Hepatocyte (in vitro differentiated cells): ENCODE measurements at regions not wholly inside any gene's neighbourhood (a gene's known extent, or its start where the extent isn't known, plus 50 kb on each side); places are given as distances from the start of the nearest gene placed in this dataset.
"Not testable (repeated sequence)": the region's sequence is repeated elsewhere in the genome, so short reads cannot be mapped to it uniquely, and the experiment has no call there.

Source experiments
- DNase-seq: peaks from one replicate; pipeline ENCODE4 v3.0.0-alpha.2; 2016; ENCODE audit warnings: low spot score
- H2AFZ ChIP-seq: fragments of 200-600 bp; sonication (generic); 2 replicates; pipeline ENCODE4 v1.6.0; 2016; ENCODE audit warnings: antibody characterized with exemption, mild to moderate bottlenecking
- H3K27ac ChIP-seq: fragments of 200-600 bp; sonication (generic); 2 replicates; pipeline ENCODE4 v1.5.1; 2016; ENCODE audit warnings: mild to moderate bottlenecking
- H3K27me3 ChIP-seq: fragments of 200-600 bp; sonication (generic); 2 replicates; pipeline ENCODE4 v1.6.1; 2016
- H3K36me3 ChIP-seq: fragments of 200-600 bp; sonication (generic); replicated peaks from 2 replicates; pipeline ENCODE4 v1.5.1; 2016; ENCODE audit warnings: low read depth; ENCODE audit not compliant: insufficient read depth
- H3K4me1 ChIP-seq: fragments of 200-600 bp; sonication (generic); 2 replicates; pipeline ENCODE4 v1.5.1; 2016; ENCODE audit warnings: mild to moderate bottlenecking, moderate library complexity; ENCODE audit not compliant: insufficient read depth
- H3K4me2 ChIP-seq: fragments of 200-600 bp; sonication (generic); 2 replicates; pipeline ENCODE4 v1.6.0; 2016
- H3K4me3 ChIP-seq: fragments of 200-600 bp; sonication (generic); 2 replicates; pipeline ENCODE4 v1.5.1; 2016; ENCODE audit warnings: mild to moderate bottlenecking
- H3K79me2 ChIP-seq: fragments of 200-600 bp; sonication (generic); 2 replicates; pipeline ENCODE4 v1.6.0; 2017; ENCODE audit warnings: mild to moderate bottlenecking
- H3K9me2 ChIP-seq: fragments of 200-600 bp; sonication (generic); replicated peaks from 2 replicates; pipeline ENCODE4 v1.6.0; 2017; ENCODE audit warnings: mild to moderate bottlenecking; ENCODE audit not compliant: insufficient read depth
- H3K9me3 ChIP-seq: fragments of 200-600 bp; sonication (generic); 2 replicates; pipeline ENCODE4 v1.5.1; 2016; ENCODE audit warnings: low read depth, mild to moderate bottlenecking
- H4K20me1 ChIP-seq: fragments of 200-600 bp; sonication (generic); 2 replicates; pipeline ENCODE4 v1.6.0; 2016; ENCODE audit warnings: mild to moderate bottlenecking; ENCODE audit not compliant: insufficient read depth, poor library complexity, severe bottlenecking
- EZH2 ChIP-seq: fragments of 200-600 bp; sonication (generic); IDR thresholded peaks from 2 replicates; pipeline ENCODE4 v1.6.1; 2016; ENCODE audit warnings: antibody characterized with exemption, mild to moderate bottlenecking, borderline replicate concordance
- EZH2phosphoT487 ChIP-seq: fragments of 200-600 bp; sonication (generic); IDR thresholded peaks from one replicate; pipeline ENCODE4 v1.6.1; 2018; ENCODE audit warnings: antibody characterized with exemption, mild to moderate bottlenecking, low read depth, moderate library complexity; ENCODE audit not compliant: unreplicated experiment, severe bottlenecking
- WGBS: methylation state at CpG from one replicate; pipeline ENCODE4 v1.1.6; 2016; ENCODE audit warnings: low lambda C conversion rate; ENCODE audit errors: missing lambda C conversion rate; 5-methylcytosine and 5-hydroxymethylcytosine counted together
- TF ChIP-seq, protein P1 (sequence below): fragments of 200-600 bp; sonication (generic); IDR thresholded peaks from 2 replicates; pipeline ENCODE4 v1.5.1; 2016; ENCODE audit warnings: antibody characterized with exemption, mild to moderate bottlenecking; ENCODE audit not compliant: poor library complexity

DNA sequence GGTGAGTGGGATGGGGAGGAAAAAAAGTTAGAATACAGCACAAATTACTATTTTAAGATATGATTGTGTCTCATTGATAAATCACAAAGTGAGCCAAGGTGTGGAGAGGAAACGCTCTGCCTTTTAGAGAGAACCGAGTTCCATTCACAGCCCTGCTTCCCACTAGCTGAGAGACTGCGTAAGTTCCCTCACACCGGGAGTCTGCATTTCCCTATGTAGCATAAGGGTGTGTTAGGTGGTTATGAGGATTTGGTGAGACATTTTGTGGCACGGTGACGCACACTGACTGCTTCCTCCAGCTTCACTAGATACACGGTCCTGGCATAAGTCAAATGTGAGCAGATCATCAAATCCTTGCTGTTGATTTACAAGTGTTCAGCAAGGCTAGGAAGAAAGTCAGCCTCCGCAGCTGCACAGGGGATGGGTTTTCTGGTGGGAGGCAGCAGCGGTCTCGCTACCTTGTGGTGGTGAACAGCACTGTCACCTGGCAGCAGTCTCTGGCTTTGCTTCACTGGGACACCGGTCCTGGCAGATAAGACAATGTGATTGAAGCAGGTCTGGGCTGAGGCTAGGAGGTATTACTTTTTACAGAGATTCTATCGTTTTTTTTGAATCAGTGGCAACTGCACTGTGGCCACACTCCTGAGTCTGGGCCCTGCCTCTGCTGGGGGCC, 312.2 kb upstream of the B3GAT1 start:
- H3K27ac ChIP-seq, result no peak overlapping the region
- DNase-seq, result no peak
- no peaks in the 10 kb centered on the region for H3K79me2 ChIP-seq
- H3K4me3 ChIP-seq, result no peak overlapping the region
- no peak overlapping the region for H3K4me2 ChIP-seq
- no peak overlapping the region for H2AFZ ChIP-seq
- H3K9me3 ChIP-seq, result no peaks in the 10 kb centered on the region
- TF ChIP-seq EZH2, result no peak
- TF ChIP-seq, protein P1, sequence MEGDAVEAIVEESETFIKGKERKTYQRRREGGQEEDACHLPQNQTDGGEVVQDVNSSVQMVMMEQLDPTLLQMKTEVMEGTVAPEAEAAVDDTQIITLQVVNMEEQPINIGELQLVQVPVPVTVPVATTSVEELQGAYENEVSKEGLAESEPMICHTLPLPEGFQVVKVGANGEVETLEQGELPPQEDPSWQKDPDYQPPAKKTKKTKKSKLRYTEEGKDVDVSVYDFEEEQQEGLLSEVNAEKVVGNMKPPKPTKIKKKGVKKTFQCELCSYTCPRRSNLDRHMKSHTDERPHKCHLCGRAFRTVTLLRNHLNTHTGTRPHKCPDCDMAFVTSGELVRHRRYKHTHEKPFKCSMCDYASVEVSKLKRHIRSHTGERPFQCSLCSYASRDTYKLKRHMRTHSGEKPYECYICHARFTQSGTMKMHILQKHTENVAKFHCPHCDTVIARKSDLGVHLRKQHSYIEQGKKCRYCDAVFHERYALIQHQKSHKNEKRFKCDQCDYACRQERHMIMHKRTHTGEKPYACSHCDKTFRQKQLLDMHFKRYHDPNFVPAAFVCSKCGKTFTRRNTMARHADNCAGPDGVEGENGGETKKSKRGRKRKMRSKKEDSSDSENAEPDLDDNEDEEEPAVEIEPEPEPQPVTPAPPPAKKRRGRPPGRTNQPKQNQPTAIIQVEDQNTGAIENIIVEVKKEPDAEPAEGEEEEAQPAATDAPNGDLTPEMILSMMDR, result no peak
- no peak for TF ChIP-seq EZH2phosphoT487
- H3K36me3 ChIP-seq, result no peaks in the 10 kb centered on the region
- H4K20me1 ChIP-seq, result no peaks in the 10 kb centered on the region
- H3K4me1 ChIP-seq, result no peaks in the 10 kb centered on the region
- H3K27me3 ChIP-seq, result peaks cover 4% of the 10 kb centered on the region
- no peaks in the 10 kb centered on the region for H3K9me2 ChIP-seq
- WGBS, result 85% methylated on average over 12 of the region's 12 CpGs

DNA sequence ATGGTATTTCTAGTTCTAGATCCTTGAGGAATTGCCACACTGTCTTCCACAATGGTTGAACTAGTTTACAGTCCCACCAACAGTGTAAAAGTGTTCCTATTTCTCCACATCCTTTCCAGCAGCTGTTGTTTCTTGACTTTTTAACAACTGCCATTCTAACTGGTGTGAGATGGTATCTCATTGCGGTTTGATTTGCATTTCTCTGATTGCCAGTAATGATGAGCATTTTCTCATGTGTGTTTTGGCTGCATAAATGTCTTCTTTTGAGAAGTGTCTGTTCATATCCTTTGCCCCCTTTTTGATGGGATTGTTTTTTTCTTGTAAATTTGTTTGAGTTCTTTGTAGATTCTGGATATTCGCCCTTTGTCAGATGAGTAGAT, 308.6 kb upstream of the B3GAT1 start:
- H4K20me1 ChIP-seq, result not testable (repeated sequence)
- 100% methylated on average over 2 of the region's 2 CpGs for WGBS

DNA sequence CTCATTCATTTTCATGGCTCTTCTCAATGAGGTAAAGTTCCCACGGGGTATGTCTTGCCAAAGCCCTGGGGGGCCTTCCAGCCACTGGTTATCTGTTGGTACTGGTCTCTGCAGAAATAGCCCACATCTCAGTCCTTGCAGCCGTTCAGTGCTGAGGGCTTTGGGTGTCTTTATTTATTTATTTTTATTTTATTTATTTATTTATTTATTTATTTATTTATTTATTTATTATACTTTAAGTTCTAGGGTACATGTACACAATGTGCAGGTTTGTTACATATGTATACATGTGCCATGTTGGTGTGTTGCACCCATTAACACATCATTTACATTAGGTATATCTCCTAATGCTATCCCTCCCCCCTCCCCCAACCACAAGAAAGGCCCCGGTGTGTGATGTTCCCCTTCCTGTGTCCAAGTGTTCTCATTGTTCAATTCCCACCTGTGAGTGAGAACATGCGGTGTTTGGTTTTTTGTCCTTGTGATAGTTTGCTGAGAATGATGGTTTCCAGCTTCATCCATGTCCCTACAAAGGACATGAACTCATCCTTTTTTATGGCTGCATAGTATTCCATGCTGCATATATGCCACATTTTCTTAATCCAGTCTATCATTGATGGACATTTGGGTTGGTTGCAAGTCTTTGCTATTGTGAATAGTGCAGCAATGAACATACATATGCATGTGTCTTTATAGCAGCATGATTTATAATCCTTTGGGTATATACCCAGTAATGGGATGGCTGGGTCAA, 308.1 kb upstream of the B3GAT1 start:
- 87% methylated on average over 4 of the region's 4 CpGs for WGBS
- H2AFZ ChIP-seq, H3K9me3 ChIP-seq, H3K4me2 ChIP-seq, H3K4me3 ChIP-seq, DNase-seq, H4K20me1 ChIP-seq, H3K79me2 ChIP-seq, H3K36me3 ChIP-seq, H3K9me2 ChIP-seq, H3K4me1 ChIP-seq, H3K27ac ChIP-seq: not testable (repeated sequence)
- peaks cover 13% of the 10 kb centered on the region for H3K27me3 ChIP-seq

More for the DNA sequence above, 308.6 kb upstream of the B3GAT1 start:
- H3K36me3 ChIP-seq, H3K9me2 ChIP-seq, DNase-seq, H3K4me3 ChIP-seq, H2AFZ ChIP-seq, H3K79me2 ChIP-seq, H3K4me1 ChIP-seq, H3K4me2 ChIP-seq, H3K9me3 ChIP-seq, H3K27ac ChIP-seq: not testable (repeated sequence)
- H3K27me3 ChIP-seq, result peaks cover 13% of the 10 kb centered on the region

DNA sequence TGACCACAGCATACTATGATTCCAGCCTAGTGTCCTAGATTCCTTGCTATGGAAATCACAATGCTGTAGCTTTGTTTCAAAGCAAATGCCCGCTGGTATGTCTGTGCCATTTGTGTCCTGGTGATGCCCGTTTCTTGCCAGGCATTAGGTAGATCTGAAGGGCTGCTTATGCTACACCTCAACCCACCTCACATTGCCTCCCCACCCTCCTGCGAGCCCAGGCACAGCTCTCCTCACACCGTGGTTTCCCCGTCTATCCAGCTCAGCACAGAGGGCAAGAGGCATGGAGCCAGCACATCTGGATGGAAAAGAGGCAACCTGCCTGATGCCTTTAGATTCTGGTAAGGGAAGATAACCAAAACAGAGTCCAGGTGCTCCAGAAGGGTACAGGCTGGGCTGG, 307.4 kb upstream of the B3GAT1 start:
- TF ChIP-seq, protein P1, result no peak
- TF ChIP-seq EZH2 (no peak), EZH2phosphoT487 (no peak)
- H3K27me3 ChIP-seq, result peaks cover 12% of the 10 kb centered on the region
- H4K20me1 ChIP-seq, result no peaks in the 10 kb centered on the region
- no peaks in the 10 kb centered on the region for H3K36me3 ChIP-seq
- no peaks in the 10 kb centered on the region for H3K79me2 ChIP-seq
- no peak overlapping the region for H2AFZ ChIP-seq
- no peaks in the 10 kb centered on the region for H3K9me3 ChIP-seq
- no peak overlapping the region for H3K4me2 ChIP-seq
- peaks cover 4% of the 10 kb centered on the region for H3K4me1 ChIP-seq
- H3K9me2 ChIP-seq, result no peaks in the 10 kb centered on the region
- 91% methylated on average over 5 of the region's 5 CpGs for WGBS
- DNase-seq, result no peak
- no peak overlapping the region for H3K27ac ChIP-seq
- no peak overlapping the region for H3K4me3 ChIP-seq
